ENCODE measurements at regions not wholly inside any gene's neighbourhood (a gene's known extent, or its start where the extent isn't known, plus 50 kb on each side); places are given as distances from the start of the nearest gene placed in this dataset.

DNA sequence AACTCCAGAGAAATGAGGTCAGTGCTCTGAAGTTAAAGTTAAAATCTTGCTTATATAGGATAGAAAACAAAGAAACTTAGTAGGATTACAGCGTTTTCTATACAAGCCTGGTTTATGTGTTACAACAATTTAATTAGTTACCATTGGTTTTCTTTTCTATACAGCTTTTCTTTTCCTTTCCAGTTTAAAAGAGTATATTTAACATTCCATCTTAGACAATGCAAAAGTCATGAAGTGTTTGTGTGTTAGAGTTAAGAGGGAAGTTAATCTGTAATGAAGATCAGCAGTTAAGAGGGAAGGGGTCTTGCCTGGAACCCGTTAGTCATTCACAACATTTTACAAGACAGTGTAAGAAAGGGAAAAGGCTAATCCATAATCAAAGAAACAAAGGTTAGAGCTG lies 338.3 kb downstream of the OTUD1 start:
- Histone ChIP-seq H3K36me3 (ENCODE audit: control insufficient read depth in 2 of 2, extremely low read depth in 1 of 2, insufficient read depth in 2 of 2, low read length in 2 of 2) (no peaks in the 10 kb centered on the region), H2AFZ (ENCODE audit: low read depth, low read length) (no peak overlapping the region), H4K20me1 (replicated peaks; ENCODE audit: control insufficient read depth, extremely low read depth, insufficient read depth, low read length) (no peaks in the 10 kb centered on the region), H3K9me1 (replicated peaks; ENCODE audit: control insufficient read depth, extremely low read depth, insufficient read depth, low read length) (no peaks in the 10 kb centered on the region), H3K9ac (replicated peaks; ENCODE audit: extremely low read depth, insufficient read depth, low read length) (no peak overlapping the region), H3K27ac (ENCODE audit: insufficient read depth, low read depth, low read length) (no peak overlapping the region), H3K4me3 (replicated peaks in 1 of 3; ENCODE audit: insufficient read depth in 1 of 3, low read depth in 1 of 3, low read length in 3 of 3) (no peak overlapping the region), H3K4me1 (ENCODE audit: control insufficient read depth, extremely low read depth, insufficient read depth, low read length) (no peaks in the 10 kb centered on the region), H3K27me3 (ENCODE audit: control insufficient read depth in 2 of 2, insufficient read depth in 2 of 2, low read length in 2 of 2) (no peaks in the 10 kb centered on the region), H3K4me2 (ENCODE audit: insufficient read depth, low read length) (no peak overlapping the region), H3K9me3 (replicated peaks; ENCODE audit: control insufficient read depth, insufficient read depth, low read length) (peaks cover 3% of the 10 kb centered on the region), H3K79me2 (ENCODE audit: control insufficient read depth, insufficient read depth, low read length) (no peaks in the 10 kb centered on the region)
- POLR2A ChIA-PET, result no interaction called here
- TF ChIP-seq MYC (IDR thresholded peaks at IDR 0.05; ENCODE audit: low read depth, low read length) (no peak), FOS (IDR thresholded peaks at IDR 0.05; ENCODE audit: borderline replicate concordance, insufficient read depth, low read length) (no peak), POLR2AphosphoS5 (IDR thresholded peaks at IDR 0.05; ENCODE audit: insufficient read depth, low read depth, low read length) (no peak)
- TF ChIP-seq, protein P1, sequence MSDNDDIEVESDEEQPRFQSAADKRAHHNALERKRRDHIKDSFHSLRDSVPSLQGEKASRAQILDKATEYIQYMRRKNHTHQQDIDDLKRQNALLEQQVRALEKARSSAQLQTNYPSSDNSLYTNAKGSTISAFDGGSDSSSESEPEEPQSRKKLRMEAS (IDR thresholded peaks at IDR 0.05; ENCODE audit: insufficient read depth, insufficient read length), result no peak
- dilution Hi-C loops (cut with MboI; ENCODE audit: extremely low pct_ligation_motif_present, low sequenced_read_pairs) (no loop called here), intact Hi-C loops (cut with micrococcal nuclease) (no loop called here)
- CTCF ChIA-PET, result no interaction called here
- FAIRE-seq (no peak), DNase-seq (ENCODE audit: low read depth, low spot score) (no peak)
- no TSS peak for BruUV-seq (replicated peaks)

DNA sequence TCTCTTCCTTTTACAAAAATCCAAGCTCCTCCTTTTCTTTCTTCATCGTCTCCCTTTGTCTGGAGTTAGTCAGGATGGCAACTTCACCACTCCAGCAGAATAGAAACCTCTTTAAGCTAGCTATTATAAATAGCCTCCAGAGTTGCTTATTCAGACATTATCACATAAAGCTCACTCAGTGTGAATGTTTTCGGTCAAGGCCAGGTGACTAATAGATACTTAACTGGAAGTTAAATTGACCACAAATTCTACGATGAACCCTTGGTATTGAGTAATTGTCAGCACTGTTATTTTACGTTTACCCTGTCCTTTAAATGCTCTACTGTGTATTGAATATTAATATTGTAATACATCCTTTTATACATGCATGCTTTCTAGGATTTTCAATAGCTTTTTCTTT lies 340.4 kb downstream of the OTUD1 start:
- FAIRE-seq (no peak), DNase-seq (ENCODE audit: low read depth, low spot score) (no peak)
- H3K9ac ChIP-seq (replicated peaks; ENCODE audit: extremely low read depth, insufficient read depth, low read length), result no peak overlapping the region
- no peaks in the 10 kb centered on the region for H3K36me3 ChIP-seq (ENCODE audit: control insufficient read depth in 2 of 2, extremely low read depth in 1 of 2, insufficient read depth in 2 of 2, low read length in 2 of 2)
- no peak overlapping the region for H3K4me3 ChIP-seq (replicated peaks in 1 of 3; ENCODE audit: insufficient read depth in 1 of 3, low read depth in 1 of 3, low read length in 3 of 3)
- TF ChIP-seq POLR2A (IDR thresholded peaks at IDR 0.05; ENCODE audit: low read depth, low read length) (no peak), JUN (IDR thresholded peaks at IDR 0.05; ENCODE audit: borderline replicate concordance, insufficient read depth, insufficient read length, low read depth) (no peak), POLR2AphosphoS5 (IDR thresholded peaks at IDR 0.05; ENCODE audit: insufficient read depth, low read depth, low read length) (no peak), FOS (IDR thresholded peaks at IDR 0.05; ENCODE audit: borderline replicate concordance, insufficient read depth, low read length) (no peak), GATA2 (IDR thresholded peaks at IDR 0.05; ENCODE audit: insufficient read depth, insufficient read length, low read depth, low read length) (no peak), MYC (IDR thresholded peaks at IDR 0.05; ENCODE audit: low read depth, low read length) (no peak), EZH2 (IDR thresholded peaks at IDR 0.05; ENCODE audit: borderline replicate concordance, low read depth, low read length, severe bottlenecking) (no peak)
- TF ChIP-seq, protein P2, sequence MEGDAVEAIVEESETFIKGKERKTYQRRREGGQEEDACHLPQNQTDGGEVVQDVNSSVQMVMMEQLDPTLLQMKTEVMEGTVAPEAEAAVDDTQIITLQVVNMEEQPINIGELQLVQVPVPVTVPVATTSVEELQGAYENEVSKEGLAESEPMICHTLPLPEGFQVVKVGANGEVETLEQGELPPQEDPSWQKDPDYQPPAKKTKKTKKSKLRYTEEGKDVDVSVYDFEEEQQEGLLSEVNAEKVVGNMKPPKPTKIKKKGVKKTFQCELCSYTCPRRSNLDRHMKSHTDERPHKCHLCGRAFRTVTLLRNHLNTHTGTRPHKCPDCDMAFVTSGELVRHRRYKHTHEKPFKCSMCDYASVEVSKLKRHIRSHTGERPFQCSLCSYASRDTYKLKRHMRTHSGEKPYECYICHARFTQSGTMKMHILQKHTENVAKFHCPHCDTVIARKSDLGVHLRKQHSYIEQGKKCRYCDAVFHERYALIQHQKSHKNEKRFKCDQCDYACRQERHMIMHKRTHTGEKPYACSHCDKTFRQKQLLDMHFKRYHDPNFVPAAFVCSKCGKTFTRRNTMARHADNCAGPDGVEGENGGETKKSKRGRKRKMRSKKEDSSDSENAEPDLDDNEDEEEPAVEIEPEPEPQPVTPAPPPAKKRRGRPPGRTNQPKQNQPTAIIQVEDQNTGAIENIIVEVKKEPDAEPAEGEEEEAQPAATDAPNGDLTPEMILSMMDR (IDR thresholded peaks at IDR 0.05; ENCODE audit: extremely low read depth in 1 of 2, insufficient read depth in 1 of 2, low read depth in 1 of 2, low read length in 2 of 2), result no peak
- TF ChIP-seq, protein P1 (IDR thresholded peaks at IDR 0.05; ENCODE audit: insufficient read depth, insufficient read length), result no peak
- no TSS peak for BruUV-seq (replicated peaks)
- H4K20me1 ChIP-seq (replicated peaks; ENCODE audit: control insufficient read depth, extremely low read depth, insufficient read depth, low read length), result no peaks in the 10 kb centered on the region
- no peak overlapping the region for H3K4me2 ChIP-seq (ENCODE audit: insufficient read depth, low read length)
- no peaks in the 10 kb centered on the region for H3K4me1 ChIP-seq (ENCODE audit: control insufficient read depth, extremely low read depth, insufficient read depth, low read length)
- no peak overlapping the region for H3K27ac ChIP-seq (ENCODE audit: insufficient read depth, low read depth, low read length)
- dilution Hi-C loops (cut with MboI; ENCODE audit: extremely low pct_ligation_motif_present, low sequenced_read_pairs), result no loop called here
- ChIA-PET CTCF (no interaction called here), POLR2A (no interaction called here)
- intact Hi-C loops (cut with micrococcal nuclease), result no loop called here
- H3K27me3 ChIP-seq (ENCODE audit: control insufficient read depth in 2 of 2, insufficient read depth in 2 of 2, low read length in 2 of 2), result no peaks in the 10 kb centered on the region
- no peaks in the 10 kb centered on the region for H3K79me2 ChIP-seq (ENCODE audit: control insufficient read depth, insufficient read depth, low read length)
- H3K9me3 ChIP-seq (replicated peaks; ENCODE audit: control insufficient read depth, insufficient read depth, low read length), result peaks cover under 1% of the 10 kb centered on the region
- H3K9me1 ChIP-seq (replicated peaks; ENCODE audit: control insufficient read depth, extremely low read depth, insufficient read depth, low read length), result no peaks in the 10 kb centered on the region
- no peak overlapping the region for H2AFZ ChIP-seq (ENCODE audit: low read depth, low read length)
